ENCODE measurements at regions not wholly inside any gene's neighbourhood (a gene's known extent, or its start where the extent isn't known, plus 50 kb on each side); places are given as distances from the start of the nearest gene placed in this dataset.

DNA sequence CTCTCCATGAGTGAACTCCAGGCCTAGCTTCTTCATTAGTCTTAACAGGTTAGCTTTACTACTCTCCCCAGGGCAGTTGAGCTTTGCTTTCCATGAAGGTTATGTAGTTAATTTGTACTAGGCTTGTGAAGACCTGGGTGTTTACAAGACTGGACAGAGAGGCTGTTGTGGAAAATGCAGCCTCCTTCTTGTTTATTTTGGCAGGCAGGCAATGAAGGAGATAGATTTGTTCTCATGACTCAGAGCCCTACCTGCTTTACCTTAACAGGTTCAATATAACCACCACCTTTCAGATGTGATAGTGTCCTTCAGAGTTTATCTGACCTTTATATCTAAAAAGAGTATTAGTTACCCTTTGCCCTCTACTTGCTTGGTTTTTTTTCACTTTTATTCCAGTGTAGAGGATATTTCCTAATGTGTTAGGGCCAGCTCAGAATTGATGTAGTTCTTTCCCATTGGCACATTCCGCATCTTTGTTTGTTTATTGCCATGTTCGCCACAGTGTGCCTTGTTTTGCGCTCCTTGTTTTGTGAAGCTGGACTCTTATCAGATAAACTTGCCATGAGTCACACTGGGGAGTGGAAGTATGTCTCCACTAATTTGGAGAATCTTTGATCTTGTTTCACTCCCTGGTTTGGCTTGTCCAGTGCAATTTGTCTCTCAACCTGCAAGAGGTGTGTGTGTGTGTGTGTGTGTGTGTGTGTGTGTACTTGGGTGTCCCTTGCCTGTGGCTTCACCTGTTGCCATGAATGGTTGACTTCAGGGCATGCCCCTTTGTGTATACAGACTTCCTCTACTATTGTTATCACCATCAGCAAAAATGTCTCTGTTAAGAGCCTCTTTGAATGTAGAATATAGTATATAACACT, 87.4 kb upstream of the MACF1 start:
- RAD21 ChIA-PET (ENCODE audit: unreplicated experiment), result interaction anchor here (1.0 kb wide), 1 partner anchor 14 kb away, joined by 3 read pairs; no protein-coding TSS in a partner anchor

More for the DNA sequence above, 87.4 kb upstream of the MACF1 start:
- DNase-seq (ENCODE audit: low read depth, low spot score) (no peak), FAIRE-seq (no peak), ATAC-seq (no peak)
- Histone ChIP-seq H3K27ac (ENCODE audit: control insufficient read depth, insufficient read depth) (no peak overlapping the region), H3K36me3 (ENCODE audit: control insufficient read depth in 2 of 2, insufficient read depth in 2 of 2, low read length in 1 of 2) (no peaks in the 10 kb centered on the region; a peak in 1 of 4 replicates), H3K79me2 (ENCODE audit: control insufficient read depth, insufficient read depth, low read length) (peaks cover 50% of the 10 kb centered on the region), H3K9me3 (replicated peaks; ENCODE audit: control insufficient read depth, insufficient read depth, low read length) (no peaks in the 10 kb centered on the region), H3K9ac (ENCODE audit: control insufficient read depth, insufficient read depth, low read length) (no peak overlapping the region), H3K4me3 (no peak overlapping the region), H3K4me2 (ENCODE audit: control insufficient read depth, insufficient read depth) (no peak overlapping the region), H2AFZ (ENCODE audit: control insufficient read depth, low read depth, low read length) (no peak overlapping the region), H4K20me1 (ENCODE audit: control insufficient read depth, insufficient read depth) (peaks cover 4% of the 10 kb centered on the region; the same call in 1 of the 2 replicates), H3K4me1 (ENCODE audit: control insufficient read depth, insufficient read depth, low read length) (peaks cover 7% of the 10 kb centered on the region; the same call in 1 of the 2 replicates), H3K27me3 (replicated peaks in 1 of 2; ENCODE audit: control insufficient read depth in 2 of 2, insufficient read depth in 2 of 2, low read length in 1 of 2) (no peaks in the 10 kb centered on the region)
- CTCF ChIA-PET, result interaction anchor here (1.5 to 2.2 kb wide), 3 partner anchors 14 to 75 kb away, joined by 3 to 13 read pairs (median 7); no protein-coding TSS in a partner anchor
- intact Hi-C loops (cut with micrococcal nuclease; ENCODE audit: unreplicated experiment) (no loop called here), in situ Hi-C loops (cut with MboI) (no loop called here)
- no TSS peak for BruUV-seq (replicated peaks)
- 90% methylated on average over 3 of the region's 3 CpGs for WGBS (ENCODE audit: insufficient coverage, insufficient replicate concordance, low lambda C conversion rate, missing lambda C conversion rate)
- POLR2A ChIA-PET, result interaction anchor here (0.5 to 0.6 kb wide), 2 partner anchors 257 to 441 kb away, joined by 3 read pairs; partner anchors contain the start of gene RRAGC
- SMC1A ChIA-PET (ENCODE audit: uncharacterized antibody, unreplicated experiment), result interaction anchor here (0.9 to 1.2 kb wide), 2 partner anchors 11 to 76 kb away, joined by 4 read pairs; no protein-coding TSS in a partner anchor
- TF ChIP-seq POU2F2 (IDR thresholded peaks at IDR 0.05; ENCODE audit: borderline replicate concordance, low read depth, low read length) (no peak), SIX5 (IDR thresholded peaks at IDR 0.05; ENCODE audit: low read depth, low read length, severe bottlenecking) (no peak)
- TF ChIP-seq, protein P1, sequence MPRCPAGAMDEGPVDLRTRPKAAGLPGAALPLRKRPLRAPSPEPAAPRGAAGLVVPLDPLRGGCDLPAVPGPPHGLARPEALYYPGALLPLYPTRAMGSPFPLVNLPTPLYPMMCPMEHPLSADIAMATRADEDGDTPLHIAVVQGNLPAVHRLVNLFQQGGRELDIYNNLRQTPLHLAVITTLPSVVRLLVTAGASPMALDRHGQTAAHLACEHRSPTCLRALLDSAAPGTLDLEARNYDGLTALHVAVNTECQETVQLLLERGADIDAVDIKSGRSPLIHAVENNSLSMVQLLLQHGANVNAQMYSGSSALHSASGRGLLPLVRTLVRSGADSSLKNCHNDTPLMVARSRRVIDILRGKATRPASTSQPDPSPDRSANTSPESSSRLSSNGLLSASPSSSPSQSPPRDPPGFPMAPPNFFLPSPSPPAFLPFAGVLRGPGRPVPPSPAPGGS (IDR thresholded peaks at IDR 0.05; ENCODE audit: borderline replicate concordance, insufficient read depth, low read depth, low read length, poor library complexity, severe bottlenecking), result no peak
- TF ChIP-seq, protein P2, sequence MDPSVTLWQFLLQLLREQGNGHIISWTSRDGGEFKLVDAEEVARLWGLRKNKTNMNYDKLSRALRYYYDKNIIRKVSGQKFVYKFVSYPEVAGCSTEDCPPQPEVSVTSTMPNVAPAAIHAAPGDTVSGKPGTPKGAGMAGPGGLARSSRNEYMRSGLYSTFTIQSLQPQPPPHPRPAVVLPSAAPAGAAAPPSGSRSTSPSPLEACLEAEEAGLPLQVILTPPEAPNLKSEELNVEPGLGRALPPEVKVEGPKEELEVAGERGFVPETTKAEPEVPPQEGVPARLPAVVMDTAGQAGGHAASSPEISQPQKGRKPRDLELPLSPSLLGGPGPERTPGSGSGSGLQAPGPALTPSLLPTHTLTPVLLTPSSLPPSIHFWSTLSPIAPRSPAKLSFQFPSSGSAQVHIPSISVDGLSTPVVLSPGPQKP (IDR thresholded peaks at IDR 0.05; ENCODE audit: low read depth, low read length), result no peak

Measured in GM12878 (cell line).